CD4-positive, alpha-beta memory T cell (primary cell): ENCODE measurements at regions not wholly inside any gene's neighbourhood (a gene's known extent, or its start where the extent isn't known, plus 50 kb on each side); places are given as distances from the start of the nearest gene placed in this dataset.
"Not testable (repeated sequence)": the region's sequence is repeated elsewhere in the genome, so short reads cannot be mapped to it uniquely, and the experiment has no call there.

Experiments used
- CTCF ChIA-PET: fragments of 350-600 bp; sonication (Branson Sonifier 250); formaldehyde crosslinking; loops from one replicate; lab custom pipeline; 2021; ENCODE audit warnings: inconsistent platforms; ENCODE audit not compliant: partially characterized antibody; lab: Charles Lee
- POLR2A ChIA-PET: fragments of 350-600 bp; sonication (Branson Sonifier 250); formaldehyde crosslinking; loops from one replicate; lab custom pipeline; 2021; ENCODE audit not compliant: partially characterized antibody; lab: Charles Lee
- DNase-seq, 5 donors: peaks; one replicate each; pipeline versions ENCODE4 v3.0.0 to v3.0.0-alpha.2; 2020 to 2022; ENCODE audit warnings: mixed read lengths in 1 of 5
- H3K27ac ChIP-seq: one replicate; pipeline ENCODE4 v1.7.0; 2013; ENCODE audit warnings: low read depth, low read length
- H3K27me3 ChIP-seq: 2 replicates; pipeline ENCODE4 v1.7.0; 2013; ENCODE audit warnings: mild to moderate bottlenecking, low read length, moderate library complexity; ENCODE audit not compliant: insufficient read depth
- H3K36me3 ChIP-seq: 2 replicates; pipeline ENCODE4 v1.7.0; 2013; ENCODE audit warnings: mild to moderate bottlenecking, low read length, moderate library complexity; ENCODE audit not compliant: insufficient read depth
- H3K4me1 ChIP-seq: 2 replicates; pipeline ENCODE4 v1.7.0; 2013; ENCODE audit warnings: mild to moderate bottlenecking, low read length, moderate library complexity; ENCODE audit not compliant: insufficient read depth
- H3K4me3 ChIP-seq, 2 donors: one replicate each; pipeline ENCODE4 v1.7.0; 2013; ENCODE audit warnings: low read length in 2 of 2, mild to moderate bottlenecking in 1 of 2
- H3K9me3 ChIP-seq, 2 donors: one replicate each; pipeline ENCODE4 v1.7.0; 2013; ENCODE audit warnings: low read length in 2 of 2, control low read depth in 1 of 2; ENCODE audit not compliant: control insufficient read depth in 1 of 2
- H3K27ac Mint-ChIP-seq, 7 donors: one replicate each; pipeline ENCODE4 v1.8.0; 2020 to 2021; ENCODE audit warnings: mixed read lengths in 7 of 7, mild to moderate bottlenecking in 6 of 7, inconsistent platforms in 3 of 7, moderate library complexity in 3 of 7
- H3K27me3 Mint-ChIP-seq, 2 donors: one replicate each; pipeline ENCODE4 v1.8.0; 2020 to 2021; ENCODE audit warnings: mixed read lengths in 2 of 2
- H3K36me3 Mint-ChIP-seq, 2 donors: one replicate each; pipeline ENCODE4 v1.8.0; 2020 to 2021; ENCODE audit warnings: mixed read lengths in 2 of 2, inconsistent platforms in 1 of 2, mild to moderate bottlenecking in 1 of 2
- H3K4me1 Mint-ChIP-seq, 4 donors: one replicate each; pipeline ENCODE4 v1.8.0; 2020 to 2021; ENCODE audit warnings: mixed read lengths in 4 of 4, mild to moderate bottlenecking in 1 of 4
- H3K4me3 Mint-ChIP-seq, 8 donors: one replicate each; pipeline ENCODE4 v1.8.0; 2020 to 2021; ENCODE audit warnings: mixed read lengths in 8 of 8, mild to moderate bottlenecking in 7 of 8, moderate library complexity in 6 of 8, inconsistent platforms in 3 of 8
- H3K9me3 Mint-ChIP-seq, 8 donors: one replicate each; pipeline ENCODE4 v1.8.0; 2020 to 2021; ENCODE audit warnings: mixed read lengths in 8 of 8, mild to moderate bottlenecking in 5 of 8, inconsistent platforms in 3 of 8, moderate library complexity in 1 of 8
- intact Hi-C: fragments of 100-400 bp; cut with micrococcal nuclease; formaldehyde crosslinking; loops from one replicate; pipeline ENCODE4 v1.15.1; 2023

DNA sequence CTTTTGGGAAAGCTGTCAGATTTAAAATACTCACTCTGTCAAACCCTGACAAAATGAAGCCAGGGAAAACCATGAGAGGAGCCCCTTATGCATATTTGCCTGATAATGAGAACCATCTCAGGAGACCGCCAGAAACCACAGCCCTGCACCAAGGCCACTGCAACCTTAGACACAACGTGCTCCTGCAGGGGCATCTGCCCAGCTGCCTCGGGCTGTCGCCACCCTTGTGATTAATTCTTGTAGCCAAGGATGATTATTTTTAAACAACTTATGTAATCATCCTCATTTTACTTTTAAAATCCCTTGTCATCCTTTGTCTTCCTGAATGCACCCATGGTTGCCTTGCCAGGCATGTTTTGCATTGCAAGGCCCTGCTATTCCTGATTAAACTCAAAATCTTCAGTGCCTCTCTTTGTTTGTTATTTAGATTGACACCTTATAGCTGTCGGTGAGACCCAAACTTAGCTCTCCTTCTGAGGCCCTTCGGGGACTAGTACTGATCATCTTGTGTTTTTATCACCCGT lies 766.4 kb upstream of the TMEM132C start:
- no peaks in the 10 kb centered on the region for H3K4me1 ChIP-seq
- Mint-ChIP-seq H3K4me1 (no peaks in the 10 kb centered on the region), H3K4me3 (no peak overlapping the region), H3K27ac (no peak overlapping the region), H3K9me3 (peaks cover 0 to 5% (median 0%) of the 10 kb centered on the region in 8 donors), H3K36me3 (no peaks in the 10 kb centered on the region), H3K27me3 (no peaks in the 10 kb centered on the region)
- intact Hi-C loops, result no loop called here
- POLR2A ChIA-PET, result no interaction called here
- CTCF ChIA-PET, result no interaction called here
- no peaks in the 10 kb centered on the region for H3K36me3 ChIP-seq
- no peak for DNase-seq
- H3K27me3 ChIP-seq, result no peaks in the 10 kb centered on the region
- H3K4me3 ChIP-seq, result no peak overlapping the region
- H3K9me3 ChIP-seq, result no peaks in the 10 kb centered on the region
- H3K27ac ChIP-seq, result no peak overlapping the region

DNA sequence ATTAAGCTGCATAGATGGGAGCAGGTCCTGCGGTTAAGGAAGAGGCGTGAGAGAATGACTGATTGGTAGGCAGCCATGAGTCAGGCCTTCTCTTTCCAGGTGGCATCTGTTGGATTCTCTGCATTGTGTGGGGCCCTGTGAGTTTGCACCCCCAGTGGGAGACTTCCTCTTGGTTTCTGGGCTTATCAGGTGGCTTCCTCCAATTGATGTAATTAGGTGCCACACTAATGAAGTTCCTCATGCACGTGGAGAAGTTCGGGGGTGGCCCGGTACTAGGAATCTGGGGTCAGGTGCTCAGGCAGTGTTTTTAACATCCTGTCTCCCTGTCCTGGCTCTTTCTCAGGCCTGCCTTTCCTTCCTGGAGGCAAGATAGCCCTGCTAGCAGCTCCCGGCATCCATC lies 765.1 kb upstream of the TMEM132C start:
- Mint-ChIP-seq H3K4me3 (no peak overlapping the region), H3K27me3 (no peaks in the 10 kb centered on the region), H3K27ac (no peak overlapping the region), H3K9me3 (peaks cover 0 to 5% (median 0%) of the 10 kb centered on the region in 8 donors), H3K4me1 (no peaks in the 10 kb centered on the region), H3K36me3 (no peaks in the 10 kb centered on the region)
- intact Hi-C loops, result no loop called here
- Histone ChIP-seq H3K27ac (no peak overlapping the region), H3K36me3 (no peaks in the 10 kb centered on the region), H3K9me3 (no peaks in the 10 kb centered on the region), H3K27me3 (no peaks in the 10 kb centered on the region), H3K4me3 (no peak overlapping the region), H3K4me1 (no peaks in the 10 kb centered on the region)
- ChIA-PET POLR2A (no interaction called here), CTCF (no interaction called here)
- DNase-seq, result no peak

DNA sequence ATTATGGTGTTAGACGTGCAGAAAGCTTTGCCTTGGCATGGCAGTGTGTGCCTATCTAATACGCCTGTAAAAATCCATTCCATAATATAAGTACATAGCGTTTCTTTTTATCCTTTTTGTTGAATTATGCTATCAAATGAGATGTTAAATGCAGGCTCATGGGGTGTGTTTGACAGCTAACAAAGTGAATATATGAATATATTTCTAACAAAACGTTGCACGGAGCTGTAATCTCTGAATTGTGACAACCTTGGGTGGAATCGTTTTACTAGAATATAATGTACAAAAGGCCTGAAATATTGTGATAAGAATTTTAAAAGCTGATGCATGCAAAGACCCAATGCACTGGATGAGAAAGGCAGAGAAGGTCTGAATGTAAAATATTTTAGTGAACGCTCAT lies 763.7 kb upstream of the TMEM132C start:
- Mint-ChIP-seq H3K36me3 (no peaks in the 10 kb centered on the region), H3K27me3 (no peaks in the 10 kb centered on the region), H3K27ac (no peak overlapping the region), H3K9me3 (peaks cover 0 to 5% (median 0%) of the 10 kb centered on the region in 8 donors), H3K4me1 (no peaks in the 10 kb centered on the region), H3K4me3 (no peak overlapping the region)
- Histone ChIP-seq H3K4me1 (no peaks in the 10 kb centered on the region), H3K36me3 (no peaks in the 10 kb centered on the region), H3K9me3 (no peaks in the 10 kb centered on the region), H3K4me3 (no peak overlapping the region), H3K27me3 (no peaks in the 10 kb centered on the region), H3K27ac (no peak overlapping the region)
- DNase-seq, result no peak
- ChIA-PET POLR2A (no interaction called here), CTCF (no interaction called here)
- intact Hi-C loops, result no loop called here

DNA sequence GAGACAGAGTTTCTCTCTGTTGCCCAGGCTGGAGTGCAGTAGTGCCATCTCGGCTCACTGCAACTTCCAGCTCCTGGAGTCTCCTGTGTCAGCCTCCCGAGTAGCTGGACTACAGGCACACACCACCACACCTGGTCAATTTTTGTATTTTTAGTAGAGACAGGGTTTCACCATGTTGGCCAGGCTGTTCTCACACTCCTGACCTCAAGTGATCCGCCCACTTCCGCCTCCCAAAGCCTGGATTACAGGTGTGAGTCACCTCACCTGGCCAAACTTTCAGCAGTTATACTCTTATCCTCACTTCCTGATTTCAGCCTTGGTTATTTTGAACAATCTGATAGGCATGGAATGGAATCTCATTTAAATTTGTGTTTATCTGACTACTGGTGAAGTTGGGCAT lies 763.0 kb upstream of the TMEM132C start:
- H3K4me1 ChIP-seq, H3K36me3 Mint-ChIP-seq, H3K9me3 ChIP-seq, H3K27ac Mint-ChIP-seq, H3K27me3 ChIP-seq, H3K4me1 Mint-ChIP-seq, intact Hi-C loops, DNase-seq, H3K27me3 Mint-ChIP-seq, H3K4me3 Mint-ChIP-seq, H3K9me3 Mint-ChIP-seq, H3K27ac ChIP-seq, H3K4me3 ChIP-seq, H3K36me3 ChIP-seq, CTCF ChIA-PET, POLR2A ChIA-PET: not testable (repeated sequence)

DNA sequence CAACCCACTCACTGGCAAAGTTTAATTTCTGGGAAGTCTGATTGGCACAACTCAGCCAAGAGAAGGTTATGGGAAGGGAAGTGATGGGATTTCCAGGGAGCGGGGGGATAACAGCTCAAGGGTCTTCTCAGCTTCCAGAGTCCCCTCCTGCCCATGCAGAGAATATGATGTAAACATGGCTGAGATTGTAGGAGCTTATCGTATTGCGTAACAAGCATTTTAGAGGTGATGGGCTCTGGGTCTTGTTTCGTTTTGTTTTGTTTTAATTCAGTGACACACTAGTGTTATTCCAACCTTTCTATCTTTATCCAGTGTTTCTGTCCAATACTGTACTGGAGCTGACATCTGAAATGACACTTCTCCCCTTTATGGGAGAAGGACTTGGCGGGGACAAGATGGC lies 762.1 kb upstream of the TMEM132C start:
- H3K9me3 Mint-ChIP-seq, result peaks cover 0 to 6% (median 1%) of the 10 kb centered on the region in 8 donors
- no peak overlapping the region for H3K4me3 ChIP-seq
- no peaks in the 10 kb centered on the region for H3K4me1 Mint-ChIP-seq
- no peaks in the 10 kb centered on the region for H3K9me3 ChIP-seq
- H3K27ac Mint-ChIP-seq, result no peak overlapping the region
- no peaks in the 10 kb centered on the region for H3K4me1 ChIP-seq
- H3K36me3 ChIP-seq, result no peaks in the 10 kb centered on the region
- intact Hi-C loops, result no loop called here
- no peak overlapping the region for H3K4me3 Mint-ChIP-seq
- DNase-seq, result no peak
- CTCF ChIA-PET, result no interaction called here
- H3K27me3 Mint-ChIP-seq, result no peaks in the 10 kb centered on the region
- POLR2A ChIA-PET, result no interaction called here
- no peak overlapping the region for H3K27ac ChIP-seq
- no peaks in the 10 kb centered on the region for H3K27me3 ChIP-seq
- H3K36me3 Mint-ChIP-seq, result no peaks in the 10 kb centered on the region

DNA sequence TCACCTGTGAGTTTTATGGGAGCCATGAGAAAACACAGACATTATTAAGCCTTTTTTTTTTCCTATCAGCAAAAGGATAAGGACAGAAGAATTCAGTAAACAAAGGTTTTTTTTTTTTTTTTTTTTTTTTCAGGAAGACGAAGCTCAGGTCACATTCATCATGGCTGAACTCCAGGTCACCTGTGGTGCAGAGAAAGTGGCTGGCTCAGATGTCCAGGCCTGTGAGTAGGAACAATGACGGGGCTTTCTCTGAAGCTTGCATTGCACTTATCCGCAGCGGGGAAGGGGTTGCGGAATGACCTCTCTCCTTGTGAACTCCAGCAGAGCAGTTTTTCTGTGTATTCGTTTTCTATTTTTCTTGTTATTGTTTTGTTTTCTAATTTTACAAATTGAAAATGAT lies 759.6 kb upstream of the TMEM132C start:
- no peaks in the 10 kb centered on the region for H3K4me1 ChIP-seq
- H3K27me3 ChIP-seq, result no peaks in the 10 kb centered on the region
- intact Hi-C loops, result no loop called here
- H3K9me3 ChIP-seq, result no peaks in the 10 kb centered on the region
- CTCF ChIA-PET, result interaction anchor here (1.0 kb wide), 1 partner anchor 11 kb away, joined by 3 read pairs; no protein-coding TSS in a partner anchor
- Mint-ChIP-seq H3K27me3 (no peaks in the 10 kb centered on the region), H3K9me3 (peaks cover 0 to 6% (median 3%) of the 10 kb centered on the region in 8 donors), H3K27ac (no peak overlapping the region), H3K4me3 (no peak overlapping the region), H3K4me1 (no peaks in the 10 kb centered on the region), H3K36me3 (no peaks in the 10 kb centered on the region)
- no peak overlapping the region for H3K27ac ChIP-seq
- no peak for DNase-seq
- H3K4me3 ChIP-seq, result no peak overlapping the region
- no peaks in the 10 kb centered on the region for H3K36me3 ChIP-seq
- POLR2A ChIA-PET, result no interaction called here

DNA sequence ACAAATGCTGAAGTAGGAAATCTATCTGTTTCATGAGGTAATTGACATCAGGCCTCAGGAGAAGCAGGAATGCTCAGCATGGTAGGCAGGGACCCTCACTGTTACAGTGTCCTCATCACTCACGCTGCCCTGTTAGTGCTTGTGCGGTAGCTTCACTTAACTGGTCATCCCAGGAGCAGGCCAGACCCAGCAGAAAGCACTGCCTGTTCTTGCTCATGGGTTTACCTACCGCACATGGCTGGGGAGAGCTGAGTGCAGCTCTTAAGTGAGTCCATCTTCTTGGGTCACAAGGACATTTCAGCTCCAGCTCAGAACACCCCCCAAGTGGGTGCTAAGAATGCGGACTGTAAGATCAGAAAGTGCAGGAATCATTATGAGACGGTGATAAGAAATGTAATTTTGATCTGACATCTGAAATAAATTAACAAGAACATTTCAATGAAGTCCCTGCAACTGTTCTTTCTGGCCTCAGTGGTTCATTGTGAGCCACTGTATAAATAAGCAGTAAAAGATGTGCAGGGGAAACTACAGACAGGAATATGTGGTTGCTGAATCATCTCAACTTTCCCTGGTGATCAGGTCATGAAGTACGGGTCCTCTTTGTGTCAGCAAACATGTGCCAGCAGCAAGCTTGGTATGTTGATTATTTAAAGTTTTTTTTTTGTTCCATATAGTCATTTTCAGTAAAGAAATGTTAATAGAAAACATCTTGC lies 757.7 kb upstream of the TMEM132C start:
- no peaks in the 10 kb centered on the region for H3K27me3 Mint-ChIP-seq
- H3K4me1 ChIP-seq, result no peaks in the 10 kb centered on the region

More for the DNA sequence above, 757.7 kb upstream of the TMEM132C start:
- Mint-ChIP-seq H3K36me3 (no peaks in the 10 kb centered on the region), H3K9me3 (peaks cover 0 to 6% (median 3%) of the 10 kb centered on the region in 8 donors), H3K27ac (no peak overlapping the region), H3K4me3 (no peak overlapping the region), H3K4me1 (no peaks in the 10 kb centered on the region)
- POLR2A ChIA-PET, result no interaction called here
- no peak for DNase-seq
- Histone ChIP-seq H3K4me3 (no peak overlapping the region), H3K9me3 (no peaks in the 10 kb centered on the region), H3K36me3 (no peaks in the 10 kb centered on the region), H3K27ac (no peak overlapping the region), H3K27me3 (no peaks in the 10 kb centered on the region)
- intact Hi-C loops, result no loop called here
- CTCF ChIA-PET, result no interaction called here
